ENCODE measurements at regions not wholly inside any gene's neighbourhood (a gene's known extent, or its start where the extent isn't known, plus 50 kb on each side); places are given as distances from the start of the nearest gene placed in this dataset.
A peak's percentile ranks its signal among the peaks of the same experiment; 100 is the strongest.

GRCh38 chr13:87798536-87798935, 127.4 kb downstream of the SLITRK5 start (continued):
- no peak for TF ChIP-seq ETS1 (IDR thresholded peaks at IDR 0.05)
- TF ChIP-seq CTCF (conservative IDR thresholded peaks at IDR 0.05; ENCODE audit: low read depth in 2 of 2) = no peak
- no peak for TF ChIP-seq ZNF462 (CRISPR knock-in tag; IDR thresholded peaks at IDR 0.05)

GRCh38 chr13:87810391-87810801, 139.2 kb downstream of the SLITRK5 start:
- Mint-ChIP-seq H3K27me3 (ENCODE audit: insufficient read depth, low read depth, poor library complexity) (peaks cover 3% of the 10 kb centered on the region), H3K36me3 (ENCODE audit: low read depth) (no peaks in the 10 kb centered on the region), H3K9me3 (no peaks in the 10 kb centered on the region), H3K4me1 (no peaks in the 10 kb centered on the region), H3K27ac (no peak overlapping the region), H3K4me3 (peak overlapping the region; percentile 64; the same call in 2 of the 3 replicates)
- Histone ChIP-seq H3F3A (replicated peaks; ENCODE audit: low read depth) (no peaks in the 10 kb centered on the region), H3K36me3 (ENCODE audit: insufficient read depth) (no peaks in the 10 kb centered on the region), H4K20me1 (replicated peaks; ENCODE audit: insufficient read depth) (no peaks in the 10 kb centered on the region), H3K27me3 (ENCODE audit: insufficient read depth) (no peaks in the 10 kb centered on the region), H3K4me1 (ENCODE audit: insufficient read depth) (no peaks in the 10 kb centered on the region), H3K27ac (ENCODE audit: low read depth) (no peak overlapping the region), H3K9me2 (ENCODE audit: insufficient read depth) (no peaks in the 10 kb centered on the region), H3K4me2 (peak overlapping the region; percentile 73), H3K4me3 (peak overlapping the region; percentile 47), H2AFZ (peak overlapping the region; percentile 94), H3K79me2 (replicated peaks; ENCODE audit: insufficient read depth) (no peaks in the 10 kb centered on the region)
- DNase-seq (ENCODE audit: low spot score) (peak; percentile 74), ATAC-seq (peak; percentile 100)
- TF ChIP-seq EZH2 (IDR thresholded peaks at IDR 0.05; ENCODE audit: low read depth, unreplicated experiment) (no peak), CTCF (conservative IDR thresholded peaks at IDR 0.05; ENCODE audit: low read depth in 2 of 2) (peak; percentile 62 to 72)

Measured in GM23338 (cell line).